Spinal cord (tissue), 9 donors: ENCODE measurements at regions not wholly inside any gene's neighbourhood (a gene's known extent, or its start where the extent isn't known, plus 50 kb on each side); places are given as distances from the start of the nearest gene placed in this dataset.

Experiments used
- DNase-seq, 6 donors: peaks; one replicate each; pipeline versions ENCODE4 v3.0.0 to v3.0.0-alpha.2; 2013 to 2015; ENCODE audit warnings: low spot score in 6 of 6, low read depth in 4 of 6
- H3K27ac ChIP-seq: one replicate; pipeline ENCODE4 v1.5.1; 2013; ENCODE audit warnings: low read depth, low read length, control low read depth
- H3K27me3 ChIP-seq: one replicate; pipeline ENCODE4 v1.6.1; 2013; ENCODE audit warnings: low read length; ENCODE audit not compliant: control insufficient read depth, insufficient read depth
- H3K36me3 ChIP-seq: one replicate; pipeline ENCODE4 v1.6.1; 2013; ENCODE audit warnings: low read length; ENCODE audit not compliant: control insufficient read depth, insufficient read depth
- H3K4me1 ChIP-seq: one replicate; pipeline ENCODE4 v1.6.1; 2013; ENCODE audit warnings: low read length; ENCODE audit not compliant: control insufficient read depth, insufficient read depth
- H3K4me3 ChIP-seq: one replicate; pipeline ENCODE4 v1.5.1; 2013; ENCODE audit warnings: low read depth, low read length, control low read depth
- H3K9me3 ChIP-seq: one replicate; pipeline ENCODE4 v1.6.1; 2013; ENCODE audit warnings: low read length; ENCODE audit not compliant: control insufficient read depth, insufficient read depth
- WGBS: methylation state at CpG from one replicate; pipeline ENCODE4 v1.1.5; 2013; ENCODE audit warnings: missing lambda C conversion rate; ENCODE audit not compliant: insufficient coverage; 5-methylcytosine and 5-hydroxymethylcytosine counted together
- donor health status: healthy.

GRCh38 chr1:94643819-94644218 lies 102.3 kb upstream of the F3 start:
- Histone ChIP-seq H3K27me3 (no peaks in the 10 kb centered on the region), H3K4me3 (no peak overlapping the region), H3K4me1 (no peaks in the 10 kb centered on the region), H3K9me3 (no peaks in the 10 kb centered on the region), H3K27ac (no peak overlapping the region), H3K36me3 (no peaks in the 10 kb centered on the region)
- DNase-seq = no peak
- WGBS = 85% methylated on average over 6 of the region's 7 CpGs

GRCh38 chr1:94642617-94643321 lies 101.2 kb upstream of the F3 start:
- Histone ChIP-seq H3K27me3 (no peaks in the 10 kb centered on the region), H3K4me3 (no peak overlapping the region), H3K9me3 (no peaks in the 10 kb centered on the region), H3K27ac (no peak overlapping the region), H3K36me3 (no peaks in the 10 kb centered on the region), H3K4me1 (no peaks in the 10 kb centered on the region)
- 81% methylated on average over 6 of the region's 6 CpGs for WGBS
- no peak for DNase-seq

- Histone ChIP-seq H3K27ac (no peak overlapping the region), H3K4me1 (no peaks in the 10 kb centered on the region), H3K36me3 (no peaks in the 10 kb centered on the region), H3K4me3 (no peak overlapping the region), H3K9me3 (no peaks in the 10 kb centered on the region), H3K27me3 (no peaks in the 10 kb centered on the region)
- 94% methylated on average over 4 of the region's 6 CpGs for WGBS
- DNase-seq = no peak
Measured at GRCh38 chr1:94641990-94642389, 100.4 kb upstream of the F3 start.

- H3K27me3 ChIP-seq = no peaks in the 10 kb centered on the region
- 100% methylated on average over 1 of the region's 2 CpGs for WGBS
- no peaks in the 10 kb centered on the region for H3K9me3 ChIP-seq
- H3K27ac ChIP-seq = no peak overlapping the region
- H3K36me3 ChIP-seq = no peaks in the 10 kb centered on the region
- DNase-seq = no peak
- H3K4me3 ChIP-seq = no peak overlapping the region
- no peaks in the 10 kb centered on the region for H3K4me1 ChIP-seq
Measured at GRCh38 chr1:94640125-94640524, 98.6 kb upstream of the F3 start.

GRCh38 chr1:94637121-94637520 lies 95.6 kb upstream of the F3 start:
- Histone ChIP-seq H3K9me3 (no peaks in the 10 kb centered on the region), H3K4me1 (no peaks in the 10 kb centered on the region), H3K36me3 (no peaks in the 10 kb centered on the region), H3K27me3 (no peaks in the 10 kb centered on the region), H3K4me3 (no peak overlapping the region), H3K27ac (no peak overlapping the region)
- DNase-seq = no peak
- WGBS = no CpG with 5 or more reads among the region's 3 CpGs

- no peak for DNase-seq
- Histone ChIP-seq H3K9me3 (no peaks in the 10 kb centered on the region), H3K27me3 (no peaks in the 10 kb centered on the region), H3K27ac (no peak overlapping the region), H3K36me3 (no peaks in the 10 kb centered on the region), H3K4me1 (no peaks in the 10 kb centered on the region), H3K4me3 (no peak overlapping the region)
- 80% methylated on average over 1 of the region's 3 CpGs for WGBS
Measured at GRCh38 chr1:94636624-94637023, 95.1 kb upstream of the F3 start.

GRCh38 chr1:94636100-94636499 lies 94.5 kb upstream of the F3 start:
- Histone ChIP-seq H3K27me3 (no peaks in the 10 kb centered on the region), H3K9me3 (no peaks in the 10 kb centered on the region), H3K4me1 (no peaks in the 10 kb centered on the region), H3K4me3 (no peak overlapping the region), H3K27ac (no peak overlapping the region), H3K36me3 (no peaks in the 10 kb centered on the region)
- 100% methylated on average over 1 of the region's 2 CpGs for WGBS
- no peak for DNase-seq

- Histone ChIP-seq H3K27ac (no peak overlapping the region), H3K4me1 (no peaks in the 10 kb centered on the region), H3K36me3 (no peaks in the 10 kb centered on the region), H3K9me3 (no peaks in the 10 kb centered on the region), H3K4me3 (no peak overlapping the region), H3K27me3 (no peaks in the 10 kb centered on the region)
- 80% methylated on average over 1 of the region's 2 CpGs for WGBS
- DNase-seq = no peak
Measured at GRCh38 chr1:94634977-94635416, 93.4 kb upstream of the F3 start.

GRCh38 chr1:94633051-94633450 lies 91.5 kb upstream of the F3 start:
- no peak overlapping the region for H3K4me3 ChIP-seq
- no peaks in the 10 kb centered on the region for H3K4me1 ChIP-seq
- no peak overlapping the region for H3K27ac ChIP-seq
- no peaks in the 10 kb centered on the region for H3K27me3 ChIP-seq
- DNase-seq = no peak
- 100% methylated on average over 3 of the region's 4 CpGs for WGBS
- no peaks in the 10 kb centered on the region for H3K36me3 ChIP-seq
- no peaks in the 10 kb centered on the region for H3K9me3 ChIP-seq
